LoVo (cell line): ENCODE measurements at regions not wholly inside any gene's neighbourhood (a gene's known extent, or its start where the extent isn't known, plus 50 kb on each side); places are given as distances from the start of the nearest gene placed in this dataset.

Experiments
- DNase-seq: peaks from one replicate; pipeline ENCODE4 v3.0.0-alpha.2; 2016; ENCODE audit warnings: low spot score

- no peak for DNase-seq
These were observed 1617.4 kb upstream of the ACVR2A start for GRCh38 chr2:146227152-146228019.

- DNase-seq: no peak
These were observed 1618.8 kb upstream of the ACVR2A start for GRCh38 chr2:146226077-146226476.

GRCh38 chr2:146221826-146222225 lies 1623.0 kb upstream of the ACVR2A start:
- no peak for DNase-seq

- DNase-seq: no peak
These were observed 1623.9 kb upstream of the ACVR2A start for GRCh38 chr2:146220957-146221356.

DNA sequence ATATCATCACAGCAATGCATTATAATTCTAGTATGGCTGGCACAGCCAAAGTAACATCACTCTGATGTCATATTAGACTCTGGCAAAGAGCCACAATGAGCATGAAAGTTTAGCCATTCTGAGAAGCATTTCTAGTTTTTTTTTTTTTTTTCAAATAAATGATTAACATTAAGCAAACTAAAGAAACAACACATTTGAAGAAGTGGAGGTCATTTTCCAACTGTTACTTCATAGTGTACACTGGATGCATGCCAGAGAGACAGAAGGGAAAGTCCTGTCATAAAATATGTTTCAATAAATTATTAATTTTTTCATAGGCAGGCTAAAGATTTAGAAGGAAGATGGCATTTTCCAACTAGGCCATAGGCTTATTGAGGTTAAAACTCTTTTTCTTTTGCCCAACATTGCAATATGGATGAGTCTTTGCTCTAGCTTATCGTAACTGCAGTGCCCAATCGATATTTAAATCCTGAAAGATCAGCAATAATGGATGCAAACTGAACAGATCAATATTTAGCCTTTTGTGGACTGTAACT lies 1630.4 kb upstream of the ACVR2A start:
- DNase-seq: peak; percentile 4

DNA sequence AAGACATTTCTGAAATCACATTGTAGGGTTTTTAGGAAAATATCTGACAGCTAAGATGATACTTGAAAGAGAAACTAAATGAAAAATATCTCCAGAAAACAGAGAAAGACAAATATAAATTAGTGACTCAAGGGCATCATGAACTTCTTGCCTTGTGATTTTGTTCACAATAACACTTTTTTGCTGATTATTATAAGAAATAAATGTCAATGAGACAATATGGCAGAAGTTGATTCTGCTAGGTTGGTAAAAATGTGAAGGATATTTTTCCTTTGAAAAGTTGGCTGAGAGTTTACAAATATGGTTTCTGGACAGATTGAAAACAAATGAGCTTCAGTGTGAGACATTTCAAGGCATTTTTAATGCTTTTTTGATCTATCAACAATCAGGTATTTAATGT lies 1631.2 kb upstream of the ACVR2A start:
- DNase-seq: no peak

DNA sequence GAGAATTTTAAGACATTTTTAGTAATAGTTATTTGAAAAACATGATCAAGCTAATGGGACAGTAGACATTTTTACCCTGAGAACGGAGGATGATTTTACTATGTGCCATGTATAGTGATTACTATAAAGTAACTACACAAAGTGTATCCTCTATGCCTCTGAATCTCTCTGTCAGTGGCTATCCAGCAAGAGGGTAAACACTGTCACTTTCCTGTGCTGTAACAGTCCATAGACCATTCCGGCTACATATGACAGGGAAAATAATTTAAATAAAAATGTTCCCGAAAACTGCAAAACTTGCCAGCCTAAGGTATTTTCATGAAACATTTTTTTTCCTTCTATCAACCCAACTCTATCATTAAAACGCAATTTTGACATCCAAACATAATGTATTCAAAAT lies 1632.2 kb upstream of the ACVR2A start:
- no peak for DNase-seq

GRCh38 chr2:146209842-146210275 lies 1635.0 kb upstream of the ACVR2A start:
- no peak for DNase-seq

GRCh38 chr2:146207901-146208300 lies 1636.9 kb upstream of the ACVR2A start:
- no peak for DNase-seq

DNA sequence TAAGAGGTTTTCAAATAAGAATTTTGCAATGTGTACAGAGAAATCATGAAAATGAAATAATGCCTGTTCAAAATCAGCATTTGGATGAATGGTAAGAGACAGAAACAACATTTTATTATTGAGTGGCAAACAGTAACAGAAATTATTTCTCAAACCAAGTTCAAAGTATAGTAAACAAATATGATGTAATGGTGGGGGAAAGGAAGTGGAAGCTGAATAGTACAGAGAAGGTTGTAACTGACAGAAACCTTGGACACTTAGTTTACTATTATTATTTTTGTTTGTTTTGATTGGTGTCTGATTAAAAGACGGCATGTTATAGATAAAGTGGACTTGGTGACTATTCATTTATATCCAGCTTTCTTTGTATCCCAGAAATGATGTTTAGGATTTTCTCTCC lies 1637.4 kb upstream of the ACVR2A start:
- no peak for DNase-seq

DNA sequence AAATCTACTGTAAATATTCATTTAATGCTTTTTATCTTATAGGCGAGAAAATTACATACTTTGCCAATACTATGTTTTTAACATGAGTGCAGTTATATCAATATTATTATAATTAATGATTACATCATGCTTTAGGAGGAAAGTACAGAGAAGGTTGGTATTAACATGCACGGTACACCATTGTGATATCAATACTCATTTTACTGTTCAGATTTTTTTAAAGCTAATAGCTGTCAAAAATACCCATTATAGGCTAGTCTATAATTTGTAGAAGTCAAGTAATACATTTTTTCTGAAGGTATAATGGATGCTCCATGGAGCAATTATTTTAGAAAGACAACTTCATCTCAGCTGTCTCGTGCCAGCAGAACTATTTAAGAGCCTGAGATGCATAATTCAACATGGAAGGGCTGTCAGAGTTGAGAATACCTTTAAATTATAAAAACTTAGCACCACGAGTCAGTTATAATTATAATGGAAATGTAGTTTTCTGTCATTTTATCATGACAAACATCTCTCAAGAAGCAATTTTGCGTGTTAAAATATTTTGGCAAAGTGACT lies 1641.7 kb upstream of the ACVR2A start:
- no peak for DNase-seq

GRCh38 chr2:146193619-146194018 lies 1651.2 kb upstream of the ACVR2A start:
- no peak for DNase-seq

DNA sequence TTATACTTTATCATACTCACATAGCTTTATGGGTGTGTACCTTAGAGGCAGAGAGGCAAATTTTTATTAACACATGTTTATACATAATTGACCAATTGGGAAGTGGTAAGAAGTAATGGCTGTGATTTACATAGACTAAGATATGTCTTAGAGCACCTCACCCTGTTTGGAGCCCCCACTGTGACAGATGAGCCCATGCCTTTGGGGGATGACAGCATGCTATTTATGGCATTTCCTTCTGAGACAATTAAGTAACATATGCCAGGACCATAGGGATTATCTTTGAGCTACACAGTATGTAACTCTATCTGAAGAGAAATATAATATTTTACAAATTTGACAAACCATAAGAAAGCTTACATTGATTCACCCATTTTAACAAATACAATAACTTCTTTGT lies 1655.3 kb upstream of the ACVR2A start:
- DNase-seq: no peak

- no peak for DNase-seq
These were observed 1654.0 kb upstream of the ZEB2 start for GRCh38 chr2:146173934-146174333.

DNA sequence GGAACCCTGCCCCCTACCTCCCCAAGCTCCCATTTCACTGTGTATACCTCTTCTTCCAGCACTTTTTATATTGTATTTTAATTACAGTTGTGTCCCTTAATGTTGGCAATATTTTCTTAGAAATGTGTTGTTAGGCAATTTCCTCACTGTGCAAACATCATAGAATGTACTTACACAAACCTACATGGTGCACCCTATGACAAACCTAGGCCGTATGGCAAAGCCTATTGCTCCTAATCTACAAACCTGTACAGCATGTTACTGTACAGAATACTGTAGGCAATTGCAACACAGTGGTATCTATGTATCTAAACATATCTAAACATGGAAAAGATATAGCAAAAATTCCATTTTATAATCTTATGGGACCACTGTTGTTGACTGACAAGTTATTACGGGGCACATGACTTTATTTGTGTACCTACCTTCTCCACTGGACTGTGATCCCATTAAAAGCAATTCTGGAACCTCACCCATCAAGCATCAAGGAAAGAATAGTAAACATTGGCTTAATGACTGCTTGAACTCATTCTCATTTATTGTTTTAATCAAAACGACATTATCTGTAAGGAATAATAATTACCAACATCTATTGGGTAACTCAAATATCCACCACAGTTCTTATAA lies 1641.5 kb upstream of the ZEB2 start:
- no peak for DNase-seq

- DNase-seq: no peak
These were observed 1638.3 kb upstream of the ZEB2 start for GRCh38 chr2:146158072-146158674.

DNA sequence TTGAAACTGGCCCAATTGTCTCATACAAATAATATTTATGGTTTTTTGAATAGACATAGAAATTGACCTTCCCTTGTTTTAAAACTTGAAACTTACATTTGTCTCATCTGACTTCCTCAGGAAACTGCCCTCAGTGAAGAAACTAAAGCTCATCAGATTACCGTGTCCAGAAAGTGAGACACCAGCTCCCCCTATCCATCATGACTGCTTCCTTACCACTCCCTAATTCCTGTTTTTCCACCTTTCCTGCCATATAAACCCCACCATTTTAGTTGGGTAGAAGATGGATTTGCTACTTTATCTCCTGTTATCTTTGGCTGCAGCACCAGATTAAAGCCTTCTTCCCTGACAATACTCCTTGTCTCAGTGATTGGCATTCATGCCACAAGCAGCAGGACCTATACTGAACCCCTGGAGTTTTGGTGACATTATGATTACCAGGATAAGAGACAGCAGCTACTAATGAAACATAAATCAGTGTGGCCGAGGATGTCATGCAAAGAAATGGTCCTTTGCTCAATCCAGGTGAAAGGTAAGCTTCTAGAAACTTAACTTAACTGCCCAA lies 1627.6 kb upstream of the ZEB2 start:
- DNase-seq: no peak

DNA sequence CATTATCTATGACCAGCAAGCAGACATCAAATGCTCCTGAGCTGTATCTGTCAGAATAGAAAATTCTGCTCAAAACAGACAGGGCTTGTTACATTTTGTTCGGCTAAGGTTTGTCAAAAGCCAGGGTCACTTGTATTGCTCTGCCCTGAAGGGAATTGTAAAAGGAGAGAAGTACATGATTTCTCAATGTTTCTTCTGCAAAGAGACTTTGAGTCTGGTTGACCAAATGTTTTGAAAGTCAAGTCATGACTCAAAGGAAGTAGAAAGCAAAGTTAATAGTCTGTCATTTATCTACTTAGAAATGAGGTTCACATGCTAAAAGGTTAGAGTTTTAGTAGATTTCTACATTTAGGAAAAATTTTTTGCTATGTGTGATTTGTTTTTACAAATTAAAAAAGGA lies 1624.1 kb upstream of the ZEB2 start:
- no peak for DNase-seq

GRCh38 chr2:146138820-146139219 lies 1618.9 kb upstream of the ZEB2 start:
- DNase-seq: no peak

DNA sequence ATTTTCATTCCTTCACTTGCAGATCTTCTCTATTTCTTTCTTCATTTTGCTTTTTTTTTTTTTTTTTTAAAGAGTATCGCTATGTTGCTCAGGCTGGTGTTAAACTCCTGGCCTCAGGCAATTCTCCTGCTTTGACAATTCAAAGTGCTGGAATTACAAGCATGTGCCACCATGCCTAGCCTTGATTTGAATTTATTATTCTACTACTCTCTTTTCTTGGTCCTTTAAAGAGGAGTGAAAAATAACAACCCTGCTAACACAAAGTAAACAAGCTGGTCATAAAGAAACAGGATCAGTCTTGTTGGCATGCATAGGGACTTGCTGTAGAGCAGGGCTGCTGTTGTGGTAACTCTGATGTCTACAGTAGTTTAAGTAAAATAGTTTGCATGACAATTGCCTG lies 1615.3 kb upstream of the ZEB2 start:
- DNase-seq: no peak

DNA sequence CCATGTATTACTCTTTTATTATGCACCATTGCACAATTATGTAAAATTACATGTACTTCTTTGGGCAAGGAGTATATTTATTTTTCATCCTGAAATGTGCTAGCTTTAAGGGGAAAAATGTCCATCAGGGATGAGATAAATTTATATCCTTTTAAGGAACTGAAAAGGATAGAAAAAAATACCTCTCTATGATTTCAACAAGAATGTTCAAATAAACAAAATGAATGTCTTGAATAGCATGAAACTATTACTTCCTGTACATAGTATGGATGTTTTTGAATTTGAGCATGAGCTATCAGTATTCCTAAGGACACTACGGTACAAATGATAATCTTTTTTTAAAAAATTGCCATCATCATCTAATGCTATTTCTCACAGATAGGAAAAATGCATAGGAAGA lies 1611.9 kb upstream of the ZEB2 start:
- DNase-seq: no peak

- DNase-seq: no peak
These were observed 1611.1 kb upstream of the ZEB2 start for GRCh38 chr2:146131048-146131447.
